GM12872 (cell line): ENCODE measurements at regions not wholly inside any gene's neighbourhood (a gene's known extent, or its start where the extent isn't known, plus 50 kb on each side); places are given as distances from the start of the nearest gene placed in this dataset.

Experiments used
- CTCF ChIP-seq: IDR thresholded peaks from 3 replicates; pipeline ENCODE4 v1.5.1; 2011; ENCODE audit warnings: low read depth, mild to moderate bottlenecking, low read length, moderate library complexity; ENCODE audit not compliant: insufficient read depth

DNA sequence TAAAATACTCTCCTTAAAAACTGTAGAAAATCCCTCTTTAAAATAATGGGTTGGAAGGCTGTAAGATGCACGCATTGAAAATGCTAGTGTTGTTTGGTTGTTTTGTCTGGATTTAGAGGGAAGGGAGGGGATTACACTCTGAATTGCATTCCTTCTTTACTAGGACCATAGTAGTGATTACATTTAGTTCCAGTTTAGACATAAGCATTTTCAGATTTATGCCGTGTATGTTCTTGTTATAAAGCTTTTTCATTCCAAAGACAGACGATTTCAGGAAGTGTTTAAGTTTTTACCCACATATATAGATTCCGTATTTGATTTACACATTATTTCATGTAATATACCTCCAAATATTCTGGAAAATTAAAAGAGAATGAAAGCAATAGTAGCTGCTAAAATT lies 538.4 kb downstream of the PTPRC start:
- TF ChIP-seq CTCF, result no peak

DNA sequence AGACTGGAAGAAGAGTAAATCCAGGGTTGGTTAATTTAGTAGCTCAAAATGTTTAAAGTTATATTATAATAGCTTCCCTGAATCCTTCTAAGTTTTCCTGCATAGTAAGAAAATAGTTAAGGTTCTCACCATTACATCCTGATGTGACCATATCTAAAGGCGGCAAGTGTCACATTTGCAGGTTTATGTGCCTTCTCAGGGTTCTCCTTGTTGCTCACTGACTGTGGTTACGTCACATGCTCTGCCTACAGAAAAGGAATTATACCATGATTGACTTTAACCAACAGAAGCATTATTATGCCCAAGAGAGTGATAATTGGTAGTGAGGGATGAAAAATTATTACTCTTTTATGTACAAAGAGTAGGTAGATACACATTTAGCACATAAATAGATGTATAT lies 539.8 kb downstream of the PTPRC start:
- no peak for TF ChIP-seq CTCF

GRCh38 chr1:199182186-199182843 lies 543.5 kb downstream of the PTPRC start:
- no peak for TF ChIP-seq CTCF

DNA sequence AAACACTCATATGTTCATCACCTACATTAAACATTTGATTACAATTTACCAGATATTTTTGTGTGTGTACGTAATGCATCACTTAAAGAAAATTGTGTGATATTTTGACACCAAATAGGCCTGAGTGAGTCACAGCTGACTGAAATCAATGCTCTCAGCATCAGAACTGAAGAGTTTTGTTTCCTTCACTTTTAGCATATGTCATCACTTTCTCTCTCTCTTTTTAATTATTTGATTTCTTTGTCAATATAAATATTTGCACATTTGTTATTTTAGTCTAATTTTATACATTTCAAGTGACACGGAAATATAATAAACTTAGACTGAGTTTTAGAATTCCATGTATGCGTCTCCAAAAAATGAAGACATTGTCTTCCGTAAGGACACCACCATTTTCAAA lies 545.3 kb downstream of the PTPRC start:
- TF ChIP-seq CTCF, result no peak

DNA sequence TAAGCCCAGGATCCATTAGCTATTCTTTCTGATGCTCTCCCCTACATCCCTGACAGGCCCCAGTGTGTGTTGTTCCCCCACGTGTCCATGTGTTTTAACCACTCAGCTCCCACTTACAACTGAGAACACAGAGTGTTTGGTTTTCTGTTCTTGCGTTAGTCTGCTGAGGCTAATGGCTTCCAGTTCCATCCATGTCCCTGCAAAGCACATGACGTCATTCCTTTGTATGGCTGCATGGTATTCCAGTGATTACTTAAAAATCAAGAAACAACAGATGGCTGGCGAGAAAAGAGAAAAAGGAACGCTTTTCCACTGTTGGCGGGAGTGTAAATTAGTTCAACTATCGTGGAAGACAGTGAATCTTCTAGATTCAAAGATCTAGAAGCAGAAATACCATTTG lies 556.0 kb downstream of the PTPRC start:
- no peak for TF ChIP-seq CTCF

DNA sequence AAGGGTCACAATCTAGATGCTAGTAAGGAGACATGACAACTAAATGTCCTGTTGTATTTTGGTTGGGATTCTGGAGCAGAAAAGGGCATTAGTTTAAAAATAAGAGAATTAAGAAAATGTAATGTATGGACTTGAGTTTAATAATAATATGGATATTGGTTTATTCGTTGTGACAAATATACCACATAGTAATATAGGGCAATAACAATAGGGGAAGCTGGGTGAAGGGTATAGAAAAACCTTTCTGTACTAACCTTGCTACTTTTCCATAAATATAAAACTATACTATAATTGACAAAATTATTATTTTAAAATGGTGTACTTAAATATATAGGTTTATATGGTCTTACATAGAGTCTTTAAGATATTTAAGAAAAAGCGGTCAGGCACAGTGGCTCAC lies 558.9 kb downstream of the PTPRC start:
- no peak for TF ChIP-seq CTCF

DNA sequence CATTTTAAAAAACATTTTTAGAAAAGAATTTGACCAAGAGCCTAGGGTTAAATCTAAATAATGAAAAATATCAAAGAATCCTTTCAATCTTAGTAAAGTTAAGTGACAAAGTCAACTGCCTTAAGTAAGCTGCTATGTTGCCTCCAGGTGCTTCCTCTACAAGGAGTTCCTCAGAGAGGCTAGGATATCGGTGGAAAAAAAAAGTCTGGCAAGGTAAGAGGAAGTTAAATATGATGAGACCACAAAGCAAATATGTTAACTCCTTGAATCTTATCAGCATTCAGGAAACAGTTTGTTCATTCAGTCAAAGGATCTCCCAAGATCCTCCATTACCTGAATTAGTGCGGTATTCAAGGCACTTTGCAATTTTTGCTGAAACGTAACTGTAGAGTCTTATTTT lies 563.5 kb downstream of the PTPRC start:
- TF ChIP-seq CTCF, result no peak
